GM18502 (cell line): ENCODE measurements at regions not wholly inside any gene's neighbourhood (a gene's known extent, or its start where the extent isn't known, plus 50 kb on each side); places are given as distances from the start of the nearest gene placed in this dataset.

ENCODE experiments used
- ATAC-seq: cut with Tn5 transposase; IDR thresholded peaks from one replicate; pipeline ENCODE4 v1.9.1; 2021; ENCODE audit warnings: mild to moderate bottlenecking; ENCODE audit not compliant: unreplicated experiment, poor library complexity

DNA sequence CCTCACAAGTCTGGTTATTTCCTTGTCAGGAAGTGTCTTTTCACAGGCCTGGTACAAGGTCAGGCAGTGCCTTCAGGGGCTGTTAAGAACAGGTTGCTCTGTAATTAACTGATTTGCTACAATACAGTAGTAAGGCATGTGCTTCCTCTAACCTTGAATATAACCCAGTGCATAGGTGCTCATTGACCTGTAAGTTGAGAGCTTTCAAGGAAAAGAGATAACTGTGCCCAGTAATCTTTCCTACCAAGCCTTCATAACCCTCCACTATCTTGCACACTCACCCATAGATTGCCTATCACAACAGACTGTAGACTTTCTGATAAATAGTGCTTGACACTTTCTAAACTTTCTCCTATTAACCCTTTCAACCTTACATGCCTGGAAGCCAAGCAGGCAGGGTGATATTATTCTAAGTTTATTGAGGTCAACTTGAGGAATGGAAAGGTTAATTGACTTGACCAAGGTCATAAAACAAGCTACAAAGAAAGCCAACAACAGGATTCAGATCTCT, 148.1 kb downstream of the PPARGC1A start:
- no peak for ATAC-seq

- ATAC-seq, result no peak
Measured at GRCh38 chr4:23737571-23737970, 152.3 kb downstream of the PPARGC1A start.

DNA sequence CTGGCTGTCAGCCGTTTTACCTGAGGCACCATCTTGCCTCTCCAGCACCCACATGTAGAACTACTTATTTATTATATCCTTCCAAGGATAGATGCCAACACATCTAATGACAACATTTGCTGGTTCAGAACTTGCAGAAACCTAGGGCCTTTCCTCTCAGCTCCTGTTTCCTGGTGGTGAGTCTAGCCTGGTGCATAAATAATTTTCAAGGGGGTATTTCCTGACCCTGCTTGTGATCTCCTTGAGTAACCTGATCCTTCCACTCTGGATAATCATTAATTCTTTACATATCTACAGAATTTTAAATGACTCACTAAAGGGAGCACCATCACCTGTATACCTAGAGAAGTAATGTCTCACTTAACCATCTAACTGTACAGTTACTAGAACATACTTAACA, 153.4 kb downstream of the PPARGC1A start:
- ATAC-seq, result no peak

DNA sequence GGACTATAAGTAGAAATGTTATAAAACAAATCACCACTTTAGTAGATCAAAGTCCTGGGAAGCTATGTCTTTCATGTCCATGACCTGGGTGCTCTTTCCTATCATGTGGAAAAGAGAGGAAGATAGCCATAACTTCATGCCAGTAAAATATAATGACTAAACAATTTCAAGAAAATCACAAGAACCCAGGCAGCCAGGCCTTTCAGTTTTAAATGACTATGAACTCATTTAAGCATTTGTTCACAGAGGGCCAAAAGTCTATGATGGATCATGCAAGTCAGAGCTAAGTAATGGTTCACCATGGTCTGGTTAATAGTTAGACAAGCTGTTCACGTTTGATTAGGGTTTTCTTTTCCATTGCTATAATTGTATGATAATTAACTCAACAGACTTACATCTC, 155.8 kb downstream of the PPARGC1A start:
- no peak for ATAC-seq

GRCh38 chr4:23733476-23733875, 156.4 kb downstream of the PPARGC1A start:
- ATAC-seq, result no peak

GRCh38 chr4:23730998-23731397, 158.8 kb downstream of the PPARGC1A start:
- ATAC-seq, result no peak

GRCh38 chr4:23728971-23729370, 160.9 kb downstream of the PPARGC1A start:
- no peak for ATAC-seq

- ATAC-seq, result no peak
Measured at GRCh38 chr4:23728393-23728792, 161.5 kb downstream of the PPARGC1A start.

DNA sequence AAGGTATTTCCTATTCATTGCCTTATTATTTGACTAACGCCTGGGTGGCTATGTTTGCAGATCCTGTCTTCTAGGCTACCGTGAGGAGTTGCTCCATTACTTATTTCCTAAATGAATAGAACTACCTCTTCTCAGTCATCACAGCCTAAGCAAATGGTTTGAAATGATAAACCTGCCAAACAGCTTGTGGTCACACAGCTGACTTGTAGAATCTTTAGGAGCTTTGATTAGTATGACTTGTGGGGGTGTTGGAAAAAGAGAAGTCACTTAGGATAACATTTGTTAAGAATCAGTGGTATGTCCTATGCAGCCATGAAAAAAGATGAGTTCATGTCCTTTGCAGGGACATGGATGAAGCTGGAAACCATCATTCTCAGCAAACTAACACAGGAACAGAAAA, 169.3 kb downstream of the PPARGC1A start:
- ATAC-seq, result no peak

GRCh38 chr4:23718435-23718834, 171.4 kb downstream of the PPARGC1A start:
- ATAC-seq, result no peak

- no peak for ATAC-seq
Measured at GRCh38 chr4:23717528-23718248, 172.2 kb downstream of the PPARGC1A start.

- no peak for ATAC-seq
Measured at GRCh38 chr4:23710298-23710697, 179.5 kb downstream of the PPARGC1A start.

DNA sequence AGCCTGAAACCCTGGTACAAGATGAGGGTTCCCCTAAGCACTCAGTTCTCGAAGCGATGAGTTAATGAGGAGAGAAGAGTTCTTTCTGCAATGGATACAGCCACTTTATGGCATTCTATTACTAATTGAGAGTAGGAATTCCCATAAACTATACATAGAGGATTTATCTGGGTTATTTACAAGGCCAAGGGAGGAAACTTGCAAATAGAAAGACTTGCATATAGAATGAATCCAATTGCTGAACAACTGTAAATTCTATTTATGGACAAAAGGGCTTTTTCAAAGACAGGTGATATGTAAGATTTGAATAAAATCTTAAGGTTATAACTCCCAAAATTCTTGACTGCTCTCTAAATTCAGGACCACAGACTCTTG, 182.2 kb downstream of the PPARGC1A start:
- ATAC-seq, result no peak

DNA sequence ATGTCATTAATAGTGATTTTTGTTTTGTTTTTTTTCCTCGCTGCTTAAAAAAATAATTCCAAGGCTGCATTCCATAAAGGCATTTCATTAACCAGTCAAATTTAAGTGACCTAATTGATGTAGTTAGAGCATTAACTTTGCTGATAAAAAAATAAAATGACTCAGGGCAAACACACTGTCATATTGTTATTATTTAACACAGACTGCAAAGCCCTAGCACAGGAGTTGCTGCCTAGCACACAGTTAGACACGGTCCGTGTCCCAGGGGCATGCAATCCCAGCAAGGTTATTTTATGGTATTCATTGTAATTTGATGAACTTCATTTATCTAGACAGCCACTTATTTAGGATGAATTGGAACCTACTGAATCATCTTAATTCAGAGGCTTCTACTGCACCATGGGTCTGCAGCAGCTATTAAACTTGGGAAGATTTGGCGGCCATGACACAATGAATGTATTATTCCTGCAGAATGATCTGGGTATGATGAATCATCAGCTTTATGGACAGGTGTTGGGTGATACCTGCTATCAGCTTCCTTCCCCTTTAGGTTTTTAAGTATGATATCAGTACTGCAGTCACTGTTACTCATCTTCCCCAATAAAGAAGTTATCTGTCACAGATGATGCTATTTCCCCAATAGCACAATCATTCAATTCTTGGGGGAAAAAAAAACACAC, 182.7 kb downstream of the PPARGC1A start:
- no peak for ATAC-seq

DNA sequence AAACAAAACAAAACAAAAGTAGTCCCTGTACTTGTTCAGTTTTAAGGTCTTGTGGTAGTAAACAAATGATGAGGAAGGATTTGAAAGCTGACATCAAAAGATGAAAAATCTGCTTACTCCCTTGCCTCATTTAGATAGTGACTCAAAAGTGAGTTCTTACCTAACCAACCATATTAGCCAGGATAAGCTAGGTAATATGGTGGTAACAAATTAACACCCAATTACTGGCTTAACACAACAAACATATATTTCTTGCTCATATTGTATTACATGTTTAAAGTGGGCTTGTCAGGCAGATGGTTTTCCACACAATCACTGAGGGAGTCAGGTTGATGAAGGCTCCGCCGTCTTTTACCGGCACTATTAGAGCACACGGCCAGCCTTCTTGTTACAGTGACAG, 189.7 kb downstream of the PPARGC1A start:
- ATAC-seq, result no peak

GRCh38 chr4:23697722-23698121, 192.1 kb downstream of the PPARGC1A start:
- no peak for ATAC-seq

DNA sequence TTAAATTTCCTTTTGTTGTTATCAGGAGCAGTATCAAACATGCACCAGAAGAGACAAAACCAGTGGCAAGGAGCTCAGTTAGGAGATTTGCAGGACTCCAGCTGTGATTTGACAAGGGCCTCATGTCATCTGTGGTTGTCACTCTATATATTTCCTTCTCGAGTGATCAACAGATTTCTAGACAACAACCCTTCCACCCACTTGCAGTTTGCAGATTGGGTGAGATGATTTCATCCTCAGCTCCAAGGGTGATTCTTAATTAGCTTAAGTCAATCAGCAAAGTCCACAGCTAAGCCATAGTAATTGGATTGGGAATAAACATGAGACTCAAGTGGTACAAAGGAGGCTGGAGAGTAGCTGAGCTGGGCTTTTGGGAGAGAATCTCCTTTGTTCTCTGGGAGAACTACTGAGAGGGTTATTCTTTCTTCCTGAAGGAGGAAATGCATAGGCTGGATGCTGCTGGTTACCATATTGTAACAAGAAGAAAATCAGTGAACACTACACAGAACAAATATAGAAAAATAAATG, 192.8 kb downstream of the PPARGC1A start:
- ATAC-seq, result no peak

DNA sequence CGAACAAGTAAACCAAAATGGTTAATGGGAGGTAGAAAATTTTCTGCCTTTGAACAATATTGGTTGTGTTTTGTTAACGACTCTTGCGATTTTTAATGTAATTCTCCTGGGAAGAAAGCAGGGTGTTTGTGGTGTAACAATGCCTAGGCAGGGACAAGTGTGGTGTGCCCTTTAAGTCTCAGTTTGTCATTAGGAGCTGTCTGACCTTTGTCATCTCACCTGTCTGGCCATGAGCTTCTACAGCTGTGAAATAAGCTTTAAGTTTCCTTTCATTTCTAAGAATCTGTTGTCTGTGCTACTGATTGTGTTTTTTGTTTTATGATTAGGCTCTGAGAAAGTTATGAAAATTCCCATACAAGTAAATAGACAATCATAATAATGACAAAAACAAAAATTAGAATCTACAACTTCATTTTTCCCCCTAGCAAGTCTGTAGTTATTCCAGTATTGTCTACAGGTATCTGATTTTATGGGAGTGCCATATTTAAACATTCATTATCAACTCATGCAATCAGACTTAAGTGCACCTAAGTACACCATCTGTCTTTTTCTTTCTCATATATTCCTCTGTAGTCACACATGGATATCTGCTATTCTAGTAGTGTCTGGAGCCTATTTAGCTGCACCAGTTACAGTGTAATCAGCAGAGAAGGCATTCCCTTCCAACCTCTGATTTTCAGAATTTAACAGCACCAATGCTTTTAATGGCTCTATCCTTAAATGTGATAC, 203.5 kb downstream of the PPARGC1A start:
- no peak for ATAC-seq

- ATAC-seq, result no peak
Measured at GRCh38 chr4:23685471-23685870, 204.4 kb downstream of the PPARGC1A start.

DNA sequence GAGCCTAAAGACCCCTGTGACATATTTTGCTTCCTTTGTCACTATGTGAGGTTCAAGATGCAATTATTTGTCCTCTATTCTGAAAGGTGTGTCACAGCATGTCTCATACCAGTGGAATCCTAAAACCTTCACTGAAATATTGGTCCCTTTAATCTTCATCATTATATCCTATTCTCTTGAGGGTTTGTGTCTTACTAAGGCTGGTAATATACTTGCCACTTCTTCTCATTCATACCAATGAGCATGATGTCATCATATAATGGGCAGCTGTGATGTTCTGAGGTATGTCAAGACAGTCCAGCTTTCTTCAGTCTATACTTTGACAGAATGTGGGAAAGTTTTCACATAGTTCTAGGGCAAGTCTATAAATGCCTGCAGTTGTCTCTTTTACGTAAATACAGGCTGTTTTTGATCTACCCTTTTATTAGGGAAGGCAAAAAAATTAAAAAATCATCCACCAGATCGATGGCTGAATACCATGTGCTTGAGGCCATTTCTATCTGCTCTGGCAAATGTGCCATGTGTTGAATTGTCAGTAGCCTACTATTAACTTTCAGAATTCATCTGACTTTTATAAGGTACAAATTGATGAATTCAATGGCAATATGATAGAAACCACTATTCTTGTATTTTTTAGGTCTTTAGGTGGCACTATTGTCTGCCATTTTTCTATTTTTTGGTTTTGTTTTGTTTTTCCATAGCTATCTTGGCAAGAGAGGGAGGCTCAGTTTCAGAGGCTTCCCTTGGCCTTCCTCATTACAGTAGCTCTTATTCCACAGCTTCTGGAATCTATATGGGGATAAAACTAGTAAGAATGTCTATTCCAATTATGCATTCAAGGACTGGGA, 209.0 kb downstream of the PPARGC1A start:
- no peak for ATAC-seq
